ENCODE measurements at regions not wholly inside any gene's neighbourhood (a gene's known extent, or its start where the extent isn't known, plus 50 kb on each side); places are given as distances from the start of the nearest gene placed in this dataset.

- Histone ChIP-seq H3K9me2 (ENCODE audit: low read depth, low read length) (no peaks in the 10 kb centered on the region), H4K20me1 (ENCODE audit: insufficient read depth, low read length) (no peaks in the 10 kb centered on the region), H3K9me3 (ENCODE audit: low read length) (no peaks in the 10 kb centered on the region), H3K27ac (ENCODE audit: low read depth, low read length, poor library complexity, severe bottlenecking) (no peak overlapping the region), H3K4me1 (ENCODE audit: insufficient read depth, low read length, severe bottlenecking) (no peaks in the 10 kb centered on the region), H3K36me3 (ENCODE audit: insufficient read depth, low read length) (no peaks in the 10 kb centered on the region), H3K9ac (ENCODE audit: low read length) (no peak overlapping the region), H3K79me2 (ENCODE audit: insufficient read depth, low read length) (no peaks in the 10 kb centered on the region), H3K4me3 (ENCODE audit: low read depth, low read length, poor library complexity, severe bottlenecking) (no peak overlapping the region), H3K4me2 (ENCODE audit: low read length) (no peak overlapping the region), H3F3A (ENCODE audit: insufficient read depth, low read length) (no peaks in the 10 kb centered on the region), H3K27me3 (ENCODE audit: insufficient read depth, low read length) (no peaks in the 10 kb centered on the region), H2AFZ (ENCODE audit: low read length) (no peak overlapping the region)
- no peak for TF ChIP-seq EZH2 (IDR thresholded peaks at IDR 0.05; ENCODE audit: borderline replicate concordance, low read length)
- TF ChIP-seq CTCF (IDR thresholded peaks at IDR 0.05; ENCODE audit: low read length), result no peak
Measured at GRCh38 chr2:2939078-2939795, 438.4 kb downstream of the EIPR1 start.

GRCh38 chr2:2938481-2938880 lies 439.1 kb downstream of the EIPR1 start:
- no peak overlapping the region for H3K4me2 ChIP-seq (ENCODE audit: low read length)
- no peak overlapping the region for H3K27ac ChIP-seq (ENCODE audit: low read depth, low read length, poor library complexity, severe bottlenecking)
- no peak overlapping the region for H2AFZ ChIP-seq (ENCODE audit: low read length)
- no peaks in the 10 kb centered on the region for H4K20me1 ChIP-seq (ENCODE audit: insufficient read depth, low read length)
- no peaks in the 10 kb centered on the region for H3K36me3 ChIP-seq (ENCODE audit: insufficient read depth, low read length)
- no peak overlapping the region for H3K9ac ChIP-seq (ENCODE audit: low read length)
- no peak for TF ChIP-seq CTCF (IDR thresholded peaks at IDR 0.05; ENCODE audit: low read length)
- no peak for TF ChIP-seq EZH2 (IDR thresholded peaks at IDR 0.05; ENCODE audit: borderline replicate concordance, low read length)
- no peaks in the 10 kb centered on the region for H3K9me3 ChIP-seq (ENCODE audit: low read length)
- no peak overlapping the region for H3K4me3 ChIP-seq (ENCODE audit: low read depth, low read length, poor library complexity, severe bottlenecking)
- H3K79me2 ChIP-seq (ENCODE audit: insufficient read depth, low read length), result no peaks in the 10 kb centered on the region
- no peaks in the 10 kb centered on the region for H3K27me3 ChIP-seq (ENCODE audit: insufficient read depth, low read length)
- H3K4me1 ChIP-seq (ENCODE audit: insufficient read depth, low read length, severe bottlenecking), result no peaks in the 10 kb centered on the region
- H3F3A ChIP-seq (ENCODE audit: insufficient read depth, low read length), result no peaks in the 10 kb centered on the region
- H3K9me2 ChIP-seq (ENCODE audit: low read depth, low read length), result no peaks in the 10 kb centered on the region

GRCh38 chr2:2935445-2936149 lies 442.0 kb downstream of the EIPR1 start:
- no peak overlapping the region for H2AFZ ChIP-seq (ENCODE audit: low read length)
- no peaks in the 10 kb centered on the region for H3K79me2 ChIP-seq (ENCODE audit: insufficient read depth, low read length)
- no peak overlapping the region for H3K4me3 ChIP-seq (ENCODE audit: low read depth, low read length, poor library complexity, severe bottlenecking)
- H3K4me2 ChIP-seq (ENCODE audit: low read length), result no peak overlapping the region
- H3K9me2 ChIP-seq (ENCODE audit: low read depth, low read length), result no peaks in the 10 kb centered on the region
- TF ChIP-seq CTCF (IDR thresholded peaks at IDR 0.05; ENCODE audit: low read length) (no peak), EZH2 (IDR thresholded peaks at IDR 0.05; ENCODE audit: borderline replicate concordance, low read length) (no peak)
- H3K27me3 ChIP-seq (ENCODE audit: insufficient read depth, low read length), result no peaks in the 10 kb centered on the region; the same call in 1 of the 2 replicates
- H3K9me3 ChIP-seq (ENCODE audit: low read length), result no peaks in the 10 kb centered on the region
- no peaks in the 10 kb centered on the region for H4K20me1 ChIP-seq (ENCODE audit: insufficient read depth, low read length)
- H3F3A ChIP-seq (ENCODE audit: insufficient read depth, low read length), result no peaks in the 10 kb centered on the region
- no peaks in the 10 kb centered on the region for H3K36me3 ChIP-seq (ENCODE audit: insufficient read depth, low read length)
- no peak overlapping the region for H3K27ac ChIP-seq (ENCODE audit: low read depth, low read length, poor library complexity, severe bottlenecking)
- H3K4me1 ChIP-seq (ENCODE audit: insufficient read depth, low read length, severe bottlenecking), result no peaks in the 10 kb centered on the region
- H3K9ac ChIP-seq (ENCODE audit: low read length), result no peak overlapping the region
